Muscle layer of colon (tissue), 2 donors: ENCODE measurements at regions not wholly inside any gene's neighbourhood (a gene's known extent, or its start where the extent isn't known, plus 50 kb on each side); places are given as distances from the start of the nearest gene placed in this dataset.

Source experiments
- H3K27ac ChIP-seq: one replicate; pipeline ENCODE4 v1.7.0; 2013; ENCODE audit warnings: low read depth, mild to moderate bottlenecking, low read length, moderate library complexity
- H3K27me3 ChIP-seq, 2 donors: one replicate each; pipeline ENCODE4 v1.7.0; 2013; ENCODE audit warnings: low read length in 2 of 2, mild to moderate bottlenecking in 2 of 2; ENCODE audit not compliant: insufficient read depth in 2 of 2, control insufficient read depth in 1 of 2
- H3K36me3 ChIP-seq: one replicate; pipeline ENCODE4 v1.7.0; 2013; ENCODE audit warnings: mild to moderate bottlenecking, low read length; ENCODE audit not compliant: insufficient read depth
- H3K4me1 ChIP-seq: one replicate; pipeline ENCODE4 v1.7.0; 2013; ENCODE audit warnings: mild to moderate bottlenecking, low read length; ENCODE audit not compliant: insufficient read depth
- H3K4me3 ChIP-seq, 2 donors: one replicate each; pipeline ENCODE4 v1.7.0; 2013; ENCODE audit warnings: low read length in 2 of 2, low read depth in 1 of 2, mild to moderate bottlenecking in 1 of 2, moderate library complexity in 1 of 2
- H3K9ac ChIP-seq: one replicate; pipeline ENCODE4 v1.7.0; 2013; ENCODE audit warnings: low read length
- H3K9me3 ChIP-seq: one replicate; pipeline ENCODE4 v1.7.0; 2013; ENCODE audit warnings: mild to moderate bottlenecking, low read length
- donor health status: abdominal sarcoma.
- donor health status: Adenocarcinoma of cecum.

DNA sequence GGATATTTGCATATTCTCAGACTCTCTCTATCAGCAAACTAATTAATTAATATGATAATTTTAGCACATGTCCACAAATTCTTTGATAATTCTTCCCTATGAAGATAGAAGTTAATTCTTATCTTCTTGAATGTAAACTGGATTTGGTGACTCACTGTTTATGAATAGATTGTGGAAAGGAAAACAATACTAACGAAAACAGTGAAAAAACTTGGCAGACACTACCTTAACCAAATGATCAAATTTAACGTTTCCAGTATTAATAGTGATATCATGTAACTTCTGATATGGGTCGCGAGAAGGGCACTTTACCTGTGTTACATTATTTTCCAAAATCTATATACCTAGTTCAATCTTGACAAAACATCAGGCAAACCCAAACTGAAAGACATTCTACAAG is 401.0 kb downstream of the SI start:
- Histone ChIP-seq H3K9me3 (no peaks in the 10 kb centered on the region), H3K27me3 (no peaks in the 10 kb centered on the region), H3K27ac (no peak overlapping the region), H3K4me3 (no peak overlapping the region), H3K9ac (no peak overlapping the region), H3K4me1 (no peaks in the 10 kb centered on the region), H3K36me3 (no peaks in the 10 kb centered on the region)

DNA sequence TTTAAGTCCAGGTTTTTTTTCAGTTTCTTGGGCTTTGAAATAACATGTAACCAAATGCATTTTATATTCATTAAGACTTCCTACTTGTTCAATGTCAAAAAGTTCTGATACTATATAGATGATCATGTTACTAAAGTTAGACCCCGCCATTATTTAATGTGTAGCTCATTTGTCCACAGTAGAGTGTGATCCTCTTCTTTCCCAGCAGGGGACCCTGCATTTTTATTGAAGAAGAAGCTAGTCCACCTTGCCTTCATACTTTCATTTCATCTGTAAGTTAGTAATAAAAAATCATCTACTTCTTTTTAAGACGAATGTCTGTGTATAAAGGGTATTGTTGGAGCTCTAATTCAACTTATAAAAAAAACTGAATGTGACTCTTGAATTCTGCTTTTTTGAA is 404.6 kb downstream of the SI start:
- no peaks in the 10 kb centered on the region for H3K9me3 ChIP-seq
- H3K27ac ChIP-seq = no peak overlapping the region
- H3K4me1 ChIP-seq = no peaks in the 10 kb centered on the region
- no peak overlapping the region for H3K4me3 ChIP-seq
- H3K9ac ChIP-seq = no peak overlapping the region
- H3K36me3 ChIP-seq = no peaks in the 10 kb centered on the region
- no peaks in the 10 kb centered on the region for H3K27me3 ChIP-seq

DNA sequence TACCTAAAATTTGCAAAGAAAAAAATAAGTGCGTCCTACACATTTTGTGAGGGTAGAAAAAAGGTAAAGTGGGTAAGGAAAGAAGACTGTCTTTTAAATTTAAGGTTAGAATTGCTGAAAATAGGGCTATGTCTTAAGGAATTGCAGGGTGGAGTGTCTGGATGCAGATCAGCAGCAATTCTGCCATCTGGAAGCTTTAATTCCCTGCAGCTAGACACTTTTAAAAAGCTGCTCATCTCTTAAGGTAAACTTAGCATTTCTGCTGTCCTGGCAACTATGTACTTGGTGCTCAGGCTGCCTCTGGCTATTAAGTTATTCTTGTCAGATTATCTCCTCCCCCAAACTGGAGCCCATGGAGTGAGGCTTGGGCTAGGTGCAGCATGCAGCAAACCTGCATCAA is 420.2 kb downstream of the SI start:
- no peaks in the 10 kb centered on the region for H3K36me3 ChIP-seq

DNA sequence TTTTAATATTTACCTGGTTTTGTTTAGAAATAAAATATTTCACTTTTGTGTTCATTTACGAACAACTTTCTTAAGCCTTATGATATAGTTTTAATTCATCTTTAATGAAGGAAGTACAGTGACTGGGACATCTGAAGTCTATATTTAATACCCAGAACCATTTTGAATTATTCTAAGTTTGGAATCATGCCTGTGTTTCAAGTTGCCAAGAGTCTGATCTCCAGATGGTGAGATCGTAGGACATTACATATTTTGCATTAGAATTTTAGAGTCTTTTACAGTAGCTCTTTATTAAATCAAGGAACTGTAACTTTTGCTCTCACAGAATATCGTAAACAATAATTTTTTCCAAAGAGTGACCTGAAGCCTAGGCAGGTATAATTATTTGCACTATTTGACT is 420.7 kb downstream of the SI start:
- H3K4me1 ChIP-seq = no peaks in the 10 kb centered on the region
- no peaks in the 10 kb centered on the region for H3K9me3 ChIP-seq
- H3K9ac ChIP-seq = no peak overlapping the region
- H3K36me3 ChIP-seq = no peaks in the 10 kb centered on the region
- H3K27me3 ChIP-seq = no peaks in the 10 kb centered on the region
- no peak overlapping the region for H3K27ac ChIP-seq
- no peak overlapping the region for H3K4me3 ChIP-seq

More for the DNA sequence above, 420.2 kb downstream of the SI start:
- no peak overlapping the region for H3K27ac ChIP-seq
- no peaks in the 10 kb centered on the region for H3K4me1 ChIP-seq
- no peak overlapping the region for H3K4me3 ChIP-seq
- no peaks in the 10 kb centered on the region for H3K27me3 ChIP-seq
- no peak overlapping the region for H3K9ac ChIP-seq
- H3K9me3 ChIP-seq = no peaks in the 10 kb centered on the region

DNA sequence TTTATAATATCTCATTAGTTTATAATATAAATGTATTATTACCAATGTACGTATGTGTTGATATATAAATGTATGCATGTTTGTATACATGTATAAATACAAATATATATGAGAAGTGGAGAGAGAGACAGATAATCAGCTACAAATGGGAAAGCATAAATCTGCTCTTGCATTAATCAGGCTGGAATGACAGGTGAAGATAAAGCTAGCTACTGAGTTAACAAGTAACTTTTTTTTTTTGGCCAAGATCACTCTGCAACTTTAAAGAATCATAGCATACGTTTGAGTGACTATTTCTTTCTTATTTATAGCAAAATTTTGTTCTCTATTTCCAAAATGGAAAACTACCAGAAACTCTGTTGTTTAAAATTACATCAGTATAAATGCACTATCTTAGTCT is 422.8 kb downstream of the SI start:
- H3K9ac ChIP-seq = no peak overlapping the region

DNA sequence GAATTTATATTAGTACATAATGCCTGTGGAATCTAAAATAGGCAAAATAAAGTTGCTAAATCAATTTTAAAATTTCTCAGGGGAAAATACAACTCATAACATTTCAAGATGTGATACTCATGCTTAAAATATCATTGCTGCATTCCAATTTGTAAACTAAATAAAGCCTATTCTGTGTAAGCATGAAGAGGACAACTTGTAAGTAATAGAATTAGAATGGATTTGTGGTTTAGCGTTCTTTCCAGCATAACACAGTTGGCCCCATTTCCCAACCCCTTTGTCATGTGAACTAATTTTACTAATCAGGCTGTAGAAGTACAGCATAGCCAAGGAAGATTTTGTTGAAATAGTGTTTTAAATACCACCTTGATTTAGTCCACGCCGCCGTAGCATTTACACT is 437.2 kb downstream of the SI start:
- Histone ChIP-seq H3K27ac (no peak overlapping the region), H3K4me1 (no peaks in the 10 kb centered on the region), H3K9me3 (no peaks in the 10 kb centered on the region), H3K36me3 (no peaks in the 10 kb centered on the region), H3K9ac (no peak overlapping the region), H3K4me3 (no peak overlapping the region), H3K27me3 (no peaks in the 10 kb centered on the region)

More for the DNA sequence above, 422.8 kb downstream of the SI start:
- Histone ChIP-seq H3K9me3 (no peaks in the 10 kb centered on the region), H3K4me3 (no peak overlapping the region), H3K4me1 (no peaks in the 10 kb centered on the region), H3K27me3 (no peaks in the 10 kb centered on the region), H3K27ac (no peak overlapping the region), H3K36me3 (no peaks in the 10 kb centered on the region)

DNA sequence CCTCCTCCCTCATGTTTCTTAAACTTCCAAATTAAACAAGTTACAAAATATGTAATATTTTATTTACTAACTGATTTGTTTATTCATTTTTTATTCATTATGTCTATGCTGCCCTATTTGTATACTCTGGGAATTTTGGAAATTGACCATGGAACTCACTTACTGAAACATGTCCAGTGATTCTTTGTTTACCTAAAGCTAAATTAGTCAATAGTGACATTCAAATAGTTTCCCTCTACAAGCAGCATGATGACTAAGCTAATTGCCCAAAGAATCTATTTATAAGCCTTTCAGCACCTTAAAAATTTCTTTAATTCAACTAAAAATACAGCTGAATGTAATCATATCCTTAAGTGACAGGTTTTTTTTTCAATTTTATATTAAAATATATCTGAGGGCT is 437.7 kb downstream of the SI start:
- Histone ChIP-seq H3K9ac (no peak overlapping the region), H3K36me3 (no peaks in the 10 kb centered on the region), H3K4me3 (no peak overlapping the region), H3K4me1 (no peaks in the 10 kb centered on the region), H3K9me3 (no peaks in the 10 kb centered on the region), H3K27me3 (no peaks in the 10 kb centered on the region), H3K27ac (no peak overlapping the region)

DNA sequence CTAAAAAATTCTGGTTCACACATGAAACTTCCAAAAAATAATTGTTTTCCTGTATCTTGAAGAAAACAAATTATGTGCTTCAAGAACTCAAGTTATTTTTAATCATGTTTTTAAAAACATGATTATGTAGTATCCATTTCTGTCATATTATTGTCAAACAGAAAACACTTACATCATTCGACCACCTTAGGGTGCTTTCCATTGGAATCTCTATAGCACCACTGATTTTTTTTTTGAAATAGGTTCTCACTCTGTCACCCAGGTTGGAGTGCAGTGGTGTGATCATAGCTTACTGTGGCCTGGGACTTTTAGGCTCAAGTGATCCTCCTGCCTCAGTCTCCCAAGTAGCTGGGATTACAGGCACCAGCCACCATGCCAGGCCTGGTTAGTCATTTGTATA is 457.3 kb downstream of the SI start:
- Histone ChIP-seq H3K36me3 (no peaks in the 10 kb centered on the region), H3K9me3 (no peaks in the 10 kb centered on the region), H3K27ac (no peak overlapping the region), H3K27me3 (no peaks in the 10 kb centered on the region), H3K4me3 (no peak overlapping the region), H3K9ac (no peak overlapping the region), H3K4me1 (no peaks in the 10 kb centered on the region)

DNA sequence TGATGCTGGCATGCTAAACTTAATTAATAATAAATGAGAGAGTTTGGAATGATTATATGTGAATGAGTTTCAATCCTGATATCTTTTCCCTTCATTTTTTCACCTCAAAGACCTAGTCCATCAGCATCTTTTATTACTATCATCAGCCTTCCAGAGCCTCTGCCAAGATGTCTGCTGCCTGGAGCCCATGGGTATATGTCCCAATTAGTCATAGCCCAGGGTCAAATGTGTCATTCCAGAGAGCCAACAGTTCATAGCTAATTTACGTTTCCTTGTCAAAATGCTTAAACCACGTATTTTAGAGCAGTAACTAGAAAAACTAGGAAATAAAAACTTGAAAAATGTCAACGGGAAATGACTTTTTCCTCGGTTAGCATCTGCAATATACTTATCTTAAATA is 457.9 kb downstream of the SI start:
- Histone ChIP-seq H3K9me3 (no peaks in the 10 kb centered on the region), H3K27me3 (no peaks in the 10 kb centered on the region), H3K9ac (no peak overlapping the region), H3K4me3 (no peak overlapping the region), H3K4me1 (no peaks in the 10 kb centered on the region), H3K36me3 (no peaks in the 10 kb centered on the region), H3K27ac (no peak overlapping the region)

DNA sequence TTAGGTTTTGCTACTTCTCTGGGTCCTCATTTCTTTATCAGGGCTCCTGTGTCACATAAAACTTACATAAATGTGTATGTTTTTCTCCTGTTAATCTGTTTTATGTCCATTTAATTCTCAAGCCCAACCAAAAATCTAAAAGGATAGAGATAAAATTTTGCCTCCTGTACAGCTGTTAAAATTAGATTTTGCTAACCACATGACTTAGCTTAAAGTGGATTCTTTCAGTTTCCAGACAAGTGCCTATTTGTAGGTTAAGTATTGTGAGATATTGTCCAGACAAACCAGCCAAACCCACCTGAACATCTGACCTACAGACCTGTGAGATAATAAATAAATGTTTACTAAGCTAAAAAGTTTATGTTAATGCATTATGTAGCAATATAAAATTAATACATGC is 465.5 kb downstream of the SI start:
- Histone ChIP-seq H3K9me3 (no peaks in the 10 kb centered on the region), H3K27me3 (no peaks in the 10 kb centered on the region), H3K36me3 (no peaks in the 10 kb centered on the region), H3K9ac (no peak overlapping the region), H3K4me1 (no peaks in the 10 kb centered on the region), H3K27ac (no peak overlapping the region), H3K4me3 (no peak overlapping the region)

DNA sequence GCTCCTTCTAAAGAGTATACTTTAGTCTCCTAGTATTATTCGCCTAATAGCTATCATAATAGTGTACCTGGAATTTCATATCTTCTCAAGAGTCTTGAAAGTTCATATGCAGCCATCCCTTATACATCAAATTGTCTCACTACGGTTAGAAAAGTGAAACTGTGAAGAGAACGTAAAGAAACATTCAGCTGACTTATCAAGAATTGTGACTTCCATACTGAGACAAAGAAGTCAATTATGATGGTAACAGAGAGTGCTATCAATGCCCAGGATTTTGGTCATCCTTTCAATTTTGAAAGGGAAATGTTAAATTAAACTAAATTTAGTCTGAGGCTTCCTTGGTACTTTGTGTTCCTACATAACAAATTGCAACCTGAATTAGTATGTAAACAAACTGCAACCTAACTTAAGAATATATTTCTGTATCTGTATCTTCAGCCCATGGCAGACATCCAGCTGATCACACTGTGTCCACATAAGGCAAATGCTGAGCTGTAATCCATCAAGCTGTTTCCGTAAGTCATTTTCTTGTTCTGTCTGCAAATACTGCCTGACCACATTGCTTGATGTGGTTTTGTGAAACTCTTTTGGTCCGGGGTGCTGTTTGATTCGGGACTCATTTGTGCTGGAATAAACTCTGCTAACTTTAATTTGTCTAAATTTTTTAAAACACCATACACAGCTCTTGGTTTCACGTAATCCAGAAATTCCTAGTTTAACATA is 469.6 kb downstream of the SI start:
- no peaks in the 10 kb centered on the region for H3K27me3 ChIP-seq
- H3K4me1 ChIP-seq = no peaks in the 10 kb centered on the region
- no peaks in the 10 kb centered on the region for H3K9me3 ChIP-seq
- no peak overlapping the region for H3K4me3 ChIP-seq
- H3K27ac ChIP-seq = no peak overlapping the region
- H3K9ac ChIP-seq = no peak overlapping the region
- H3K36me3 ChIP-seq = no peaks in the 10 kb centered on the region

DNA sequence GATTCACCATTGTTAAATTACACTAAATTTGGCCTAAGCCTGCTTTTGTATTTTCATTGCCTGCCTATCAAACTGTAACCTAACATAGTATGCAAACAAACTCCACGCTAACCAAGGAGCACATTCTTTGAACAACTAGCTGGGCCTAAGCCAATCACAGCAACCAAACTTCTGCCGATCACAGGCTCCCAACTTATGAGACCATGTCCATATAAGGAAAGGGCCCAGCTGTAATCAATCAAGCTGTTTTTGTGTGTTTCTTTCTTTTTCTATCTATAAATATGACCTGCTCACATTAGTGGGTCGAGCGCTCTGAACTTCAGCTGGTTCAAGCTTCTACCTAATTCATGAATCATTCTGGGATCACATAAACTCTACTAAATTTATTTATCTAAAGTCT is 473.6 kb downstream of the SI start:
- H3K36me3 ChIP-seq = no peaks in the 10 kb centered on the region
- no peaks in the 10 kb centered on the region for H3K9me3 ChIP-seq
- no peaks in the 10 kb centered on the region for H3K27me3 ChIP-seq
- no peak overlapping the region for H3K27ac ChIP-seq
- no peak overlapping the region for H3K9ac ChIP-seq
- H3K4me3 ChIP-seq = no peak overlapping the region
- no peaks in the 10 kb centered on the region for H3K4me1 ChIP-seq
